OCI-LY3 (cell line): ENCODE measurements at regions not wholly inside any gene's neighbourhood (a gene's known extent, or its start where the extent isn't known, plus 50 kb on each side); places are given as distances from the start of the nearest gene placed in this dataset.

Experiments used
- H2AFZ ChIP-seq: fragments of 200-600, 300-600 bp; shearing (Covaris generic); 2 replicates; pipeline ENCODE4 v1.6.0; 2014; ENCODE audit warnings: antibody characterized with exemption, low read depth, low read length
- H3K27ac ChIP-seq: fragments of 200-600, 300-600 bp; sonication (generic); 2 replicates; pipeline ENCODE4 v1.5.1; 2014; ENCODE audit warnings: mild to moderate bottlenecking, low read length, moderate library complexity, mixed read lengths
- H3K27me3 ChIP-seq: fragments of 200-600, 300-600 bp; sonication (generic); 2 replicates; pipeline ENCODE4 v1.6.1; 2014; ENCODE audit warnings: low read depth, low read length, mixed read lengths
- H3K36me3 ChIP-seq: fragments of 200-600, 300-600 bp; sonication (generic); replicated peaks from 2 replicates; pipeline ENCODE3; 2014; ENCODE audit warnings: low read depth, low read length, mixed read lengths
- H3K4me1 ChIP-seq: fragments of 300-600, 200-600 bp; sonication (generic); 2 replicates; pipeline ENCODE4 v1.6.1; 2014; ENCODE audit warnings: low read length, mixed read lengths
- H3K4me2 ChIP-seq: fragments of 200-600, 300-600 bp; sonication (generic); 2 replicates; pipeline ENCODE4 v1.6.1; 2014; ENCODE audit warnings: low read length, mixed read lengths
- H3K4me3 ChIP-seq: fragments of 300-600, 200-600 bp; sonication (generic); 2 replicates; pipeline ENCODE4 v1.5.1; 2014; ENCODE audit warnings: antibody characterized with exemption, mild to moderate bottlenecking, low read length, moderate library complexity
- H3K79me2 ChIP-seq: fragments of 300-600, 200-600 bp; shearing (Covaris generic); 2 replicates; pipeline ENCODE4 v1.6.1; 2014; ENCODE audit warnings: mild to moderate bottlenecking, low read length, mixed read lengths
- H3K9ac ChIP-seq: fragments of 300-600, 200-600 bp; shearing (Covaris generic); 2 replicates; pipeline ENCODE4 v1.6.0; 2014; ENCODE audit warnings: mild to moderate bottlenecking, low read length, moderate library complexity
- H3K9me3 ChIP-seq: fragments of 200-600, 300-600 bp; shearing (Covaris generic); 2 replicates; pipeline ENCODE4 v1.6.1; 2014; ENCODE audit warnings: low read length, mixed read lengths; ENCODE audit not compliant: insufficient read depth
- H4K20me1 ChIP-seq: fragments of 200-600, 300-600 bp; sonication (generic); 2 replicates; pipeline ENCODE4 v1.6.1; 2016; ENCODE audit warnings: low read length, mixed read lengths; ENCODE audit not compliant: insufficient read depth
- EZH2phosphoT487 ChIP-seq: fragments of 200-600 bp; shearing (Covaris generic); IDR thresholded peaks from 2 replicates; pipeline ENCODE4 v1.6.1; 2018; ENCODE audit warnings: antibody characterized with exemption, mixed run types, low read depth
- TF ChIP-seq, protein P1 (sequence below): fragments of 200-600, 300-600 bp; sonication (generic); IDR thresholded peaks from 2 replicates; pipeline ENCODE4 v1.5.1; 2014; ENCODE audit warnings: antibody characterized with exemption, low read length, low read depth

DNA sequence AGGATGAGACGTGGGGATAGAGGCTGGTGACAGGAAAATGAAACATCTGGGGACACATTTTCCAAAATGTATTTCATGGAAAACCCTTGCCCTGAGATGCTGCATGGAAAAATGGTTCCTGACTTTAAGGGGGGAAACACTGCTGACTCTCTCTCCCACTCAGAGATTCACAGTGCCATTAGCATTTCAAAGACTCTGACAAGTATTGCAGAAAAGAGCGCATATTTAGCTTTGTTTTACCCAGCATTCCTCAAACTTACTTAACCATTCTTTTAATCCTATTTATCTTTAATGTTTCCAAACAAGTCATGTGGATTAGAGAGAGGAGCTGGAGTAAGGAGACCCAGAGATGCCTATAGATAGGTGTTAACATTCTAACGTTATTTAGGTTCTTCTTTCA, 141.8 kb upstream of the DYRK2 start:
- Histone ChIP-seq H2AFZ (no peak overlapping the region), H3K79me2 (no peaks in the 10 kb centered on the region), H3K9ac (no peak overlapping the region), H3K4me1 (no peaks in the 10 kb centered on the region), H3K9me3 (no peaks in the 10 kb centered on the region), H3K27ac (no peak overlapping the region), H4K20me1 (no peaks in the 10 kb centered on the region), H3K36me3 (no peaks in the 10 kb centered on the region), H3K4me2 (no peak overlapping the region), H3K4me3 (no peak overlapping the region), H3K27me3 (no peaks in the 10 kb centered on the region; the same call in 1 of the 2 replicates)
- TF ChIP-seq, protein P1, sequence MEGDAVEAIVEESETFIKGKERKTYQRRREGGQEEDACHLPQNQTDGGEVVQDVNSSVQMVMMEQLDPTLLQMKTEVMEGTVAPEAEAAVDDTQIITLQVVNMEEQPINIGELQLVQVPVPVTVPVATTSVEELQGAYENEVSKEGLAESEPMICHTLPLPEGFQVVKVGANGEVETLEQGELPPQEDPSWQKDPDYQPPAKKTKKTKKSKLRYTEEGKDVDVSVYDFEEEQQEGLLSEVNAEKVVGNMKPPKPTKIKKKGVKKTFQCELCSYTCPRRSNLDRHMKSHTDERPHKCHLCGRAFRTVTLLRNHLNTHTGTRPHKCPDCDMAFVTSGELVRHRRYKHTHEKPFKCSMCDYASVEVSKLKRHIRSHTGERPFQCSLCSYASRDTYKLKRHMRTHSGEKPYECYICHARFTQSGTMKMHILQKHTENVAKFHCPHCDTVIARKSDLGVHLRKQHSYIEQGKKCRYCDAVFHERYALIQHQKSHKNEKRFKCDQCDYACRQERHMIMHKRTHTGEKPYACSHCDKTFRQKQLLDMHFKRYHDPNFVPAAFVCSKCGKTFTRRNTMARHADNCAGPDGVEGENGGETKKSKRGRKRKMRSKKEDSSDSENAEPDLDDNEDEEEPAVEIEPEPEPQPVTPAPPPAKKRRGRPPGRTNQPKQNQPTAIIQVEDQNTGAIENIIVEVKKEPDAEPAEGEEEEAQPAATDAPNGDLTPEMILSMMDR = no peak
- no peak for TF ChIP-seq EZH2phosphoT487

DNA sequence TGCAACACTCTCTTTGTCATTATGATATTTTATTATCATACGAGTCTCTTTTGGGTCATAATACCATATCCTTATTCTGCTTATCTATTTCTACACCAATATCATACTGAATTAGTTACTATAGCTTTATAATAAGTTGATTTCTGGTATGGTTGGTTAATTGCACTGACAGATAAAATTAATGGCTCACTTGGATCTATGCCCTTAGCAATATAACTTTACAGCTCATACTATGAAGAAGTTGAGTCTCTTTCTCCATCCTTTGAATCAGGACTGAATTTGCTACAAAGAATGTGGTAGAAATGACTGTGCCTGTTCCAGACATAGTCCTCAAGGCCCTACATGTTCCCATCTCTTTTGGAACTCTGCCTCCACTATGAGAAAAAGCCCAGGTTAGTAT, 139.7 kb upstream of the DYRK2 start:
- Histone ChIP-seq H3K9me3 (no peaks in the 10 kb centered on the region), H4K20me1 (no peaks in the 10 kb centered on the region), H3K4me2 (no peak overlapping the region), H3K36me3 (no peaks in the 10 kb centered on the region), H3K79me2 (no peaks in the 10 kb centered on the region), H3K9ac (no peak overlapping the region), H3K4me3 (no peak overlapping the region), H3K27ac (no peak overlapping the region), H2AFZ (no peak overlapping the region), H3K27me3 (no peaks in the 10 kb centered on the region; the same call in 1 of the 2 replicates), H3K4me1 (no peaks in the 10 kb centered on the region)
- TF ChIP-seq, protein P1 = no peak
- no peak for TF ChIP-seq EZH2phosphoT487

DNA sequence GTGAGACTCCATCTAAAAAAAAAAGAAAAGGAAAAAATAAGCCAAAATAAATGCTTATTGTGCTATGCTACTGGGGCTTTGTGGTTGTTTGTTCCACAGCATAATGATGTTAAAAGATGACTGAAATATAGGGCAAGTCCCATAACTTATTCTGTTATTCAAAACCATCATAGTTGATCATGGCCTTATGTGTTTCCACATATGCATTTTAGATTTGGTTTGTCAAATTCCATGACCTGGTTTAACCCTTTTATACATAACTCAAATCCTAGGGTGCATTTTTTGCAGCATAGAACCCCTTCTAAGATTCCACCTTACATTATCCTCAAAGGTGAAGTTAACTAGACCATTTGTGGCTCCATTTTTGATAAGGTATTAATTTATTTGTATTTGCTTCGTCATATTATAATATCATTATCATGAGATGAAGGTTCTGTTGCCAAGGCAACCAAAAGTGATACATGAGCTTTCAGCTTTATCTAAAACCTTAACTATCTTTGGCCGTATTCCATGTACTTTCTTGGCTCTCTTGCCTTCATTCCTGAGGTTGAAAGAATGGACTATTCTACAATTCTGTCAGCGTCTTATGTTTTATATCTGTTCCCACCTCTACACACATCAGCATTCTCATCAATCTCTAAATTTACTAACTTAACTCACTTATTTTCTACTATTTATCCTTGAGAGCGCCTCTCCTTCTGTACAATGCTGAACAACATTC, 138.7 kb upstream of the DYRK2 start:
- no peaks in the 10 kb centered on the region for H3K79me2 ChIP-seq
- no peaks in the 10 kb centered on the region for H3K36me3 ChIP-seq
- H3K9ac ChIP-seq = no peak overlapping the region

DNA sequence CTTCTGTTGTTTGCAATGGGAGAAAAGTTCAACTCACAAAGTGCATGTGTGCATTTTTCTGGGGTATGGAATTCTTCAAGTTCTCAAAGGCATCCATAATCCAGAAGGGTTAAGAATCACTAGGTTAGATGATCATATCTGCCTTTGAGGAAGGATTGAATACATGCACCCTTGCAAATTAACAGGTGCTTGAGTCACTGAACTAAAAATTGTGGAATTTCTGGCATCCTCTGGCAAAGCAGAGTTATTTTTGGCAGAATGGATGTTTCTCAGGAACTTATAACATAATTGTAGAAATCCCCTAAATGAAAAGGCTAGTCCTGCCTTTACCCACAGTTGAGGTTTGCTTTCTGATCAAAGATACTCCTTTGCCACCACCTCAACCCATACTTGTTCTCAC, 136.5 kb upstream of the DYRK2 start:
- TF ChIP-seq, protein P1 = no peak
- TF ChIP-seq EZH2phosphoT487 = no peak
- Histone ChIP-seq H3K9me3 (no peaks in the 10 kb centered on the region), H3K9ac (no peak overlapping the region), H3K36me3 (no peaks in the 10 kb centered on the region), H3K79me2 (no peaks in the 10 kb centered on the region), H4K20me1 (no peaks in the 10 kb centered on the region), H3K4me1 (no peaks in the 10 kb centered on the region), H2AFZ (no peak overlapping the region), H3K27me3 (no peaks in the 10 kb centered on the region; the same call in 1 of the 2 replicates), H3K4me3 (no peak overlapping the region), H3K27ac (no peak overlapping the region), H3K4me2 (no peak overlapping the region)

More for the DNA sequence above, 138.7 kb upstream of the DYRK2 start:
- Histone ChIP-seq H3K4me1 (no peaks in the 10 kb centered on the region), H4K20me1 (no peaks in the 10 kb centered on the region), H3K9me3 (no peaks in the 10 kb centered on the region), H3K4me3 (no peak overlapping the region), H3K27ac (no peak overlapping the region), H3K27me3 (no peaks in the 10 kb centered on the region; the same call in 1 of the 2 replicates), H3K4me2 (no peak overlapping the region), H2AFZ (no peak overlapping the region)
- TF ChIP-seq EZH2phosphoT487 = no peak
- TF ChIP-seq, protein P1 = no peak
